Thoracic aorta (tissue), 2 donors: ENCODE measurements at regions not wholly inside any gene's neighbourhood (a gene's known extent, or its start where the extent isn't known, plus 50 kb on each side); places are given as distances from the start of the nearest gene placed in this dataset.
"Not testable (repeated sequence)": the region's sequence is repeated elsewhere in the genome, so short reads cannot be mapped to it uniquely, and the experiment has no call there.

Experiments used
- ATAC-seq: fragments of 150-250 bp; one replicate; pipeline ENCODE4 v1.8.0; 2017; ENCODE audit warnings: low read depth; ENCODE audit not compliant: insufficient number of reproducible peaks, low FRiP score
- DNase-seq: peaks from one replicate; pipeline ENCODE4 v3.0.0-alpha.2; 2020; ENCODE audit warnings: low spot score
- H3K27ac ChIP-seq, 2 donors: fragments of 200-600 bp; sonication (generic); 1 replicate in 1 of 2; 2 replicates in 1 of 2; pipeline ENCODE4 v1.5.1; 2016; ENCODE audit warnings: mild to moderate bottlenecking in 2 of 2, moderate library complexity in 2 of 2
- H3K27me3 ChIP-seq: fragments of 200-600 bp; sonication (generic); replicated peaks from 2 replicates; pipeline ENCODE4 v1.6.0; 2016; ENCODE audit warnings: mild to moderate bottlenecking; ENCODE audit not compliant: insufficient read depth
- H3K36me3 ChIP-seq: fragments of 200-600 bp; sonication (generic); one replicate; pipeline ENCODE4 v1.5.1; 2016
- H3K4me1 ChIP-seq, 2 donors: fragments of 200-600 bp; sonication (generic); 1 replicate in 1 of 2; 2 replicates in 1 of 2; pipeline versions ENCODE4 v1.5.1 to v1.6.0; 2016; ENCODE audit warnings: low read depth in 2 of 2, mild to moderate bottlenecking in 1 of 2; ENCODE audit not compliant: control insufficient read depth in 1 of 2
- H3K4me3 ChIP-seq: fragments of 200-600 bp; sonication (generic); 2 replicates; pipeline ENCODE4 v1.5.1; 2016; ENCODE audit warnings: mild to moderate bottlenecking
- H3K9me3 ChIP-seq: fragments of 200-600 bp; sonication (generic); 2 replicates; pipeline ENCODE4 v1.5.1; 2016
- CTCF ChIP-seq: fragments of 200-600 bp; sonication (generic); IDR thresholded peaks from one replicate; pipeline ENCODE4 v1.5.1; 2019; ENCODE audit warnings: antibody characterized with exemption

DNA sequence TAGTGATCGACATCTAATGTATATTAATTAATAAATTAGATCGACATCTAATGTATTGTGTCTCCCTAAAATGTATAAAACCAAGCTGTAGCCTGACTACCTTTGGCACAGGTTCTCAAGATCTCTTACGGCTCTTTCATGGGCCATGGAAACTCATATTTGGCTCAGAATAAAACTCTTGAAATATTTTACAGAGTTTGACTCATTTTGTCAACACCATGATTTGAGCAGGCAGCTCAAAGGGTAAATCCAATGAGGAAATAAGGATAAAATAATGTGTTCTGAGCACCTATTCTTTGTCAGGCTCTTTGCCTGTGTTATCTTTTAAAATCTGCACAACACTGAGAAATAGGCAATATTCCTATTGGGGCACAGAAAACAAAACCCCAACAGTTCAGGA, 223.4 kb upstream of the DUSP10 start:
- no peaks in the 10 kb centered on the region for H3K4me1 ChIP-seq
- H3K4me3 ChIP-seq, result no peak overlapping the region
- TF ChIP-seq CTCF, result no peak
- DNase-seq (no peak), ATAC-seq (no peak)
- H3K27ac ChIP-seq, result no peak overlapping the region
- H3K9me3 ChIP-seq, result no peaks in the 10 kb centered on the region
- no peaks in the 10 kb centered on the region for H3K36me3 ChIP-seq
- no peaks in the 10 kb centered on the region for H3K27me3 ChIP-seq

- no peaks in the 10 kb centered on the region for H3K36me3 ChIP-seq
- no peak overlapping the region for H3K4me3 ChIP-seq
- ATAC-seq, result no peak
- TF ChIP-seq CTCF, result no peak
- H3K4me1 ChIP-seq, result no peaks in the 10 kb centered on the region
- no peaks in the 10 kb centered on the region for H3K9me3 ChIP-seq
- no peak overlapping the region for H3K27ac ChIP-seq
- DNase-seq, result no peak
- no peaks in the 10 kb centered on the region for H3K27me3 ChIP-seq
Observed at GRCh38 chr1:221963742-221964141, 221.9 kb upstream of the DUSP10 start.

- no peaks in the 10 kb centered on the region for H3K9me3 ChIP-seq
- no peaks in the 10 kb centered on the region for H3K27me3 ChIP-seq
- H3K4me3 ChIP-seq, result no peak overlapping the region
- no peak overlapping the region for H3K27ac ChIP-seq
- no peaks in the 10 kb centered on the region for H3K36me3 ChIP-seq
- H3K4me1 ChIP-seq, result no peaks in the 10 kb centered on the region
- DNase-seq (no peak), ATAC-seq (no peak)
- no peak for TF ChIP-seq CTCF
Observed at GRCh38 chr1:221962385-221962784, 220.5 kb upstream of the DUSP10 start.

GRCh38 chr1:221961532-221962292, 219.8 kb upstream of the DUSP10 start:
- Histone ChIP-seq H3K27me3 (no peaks in the 10 kb centered on the region), H3K36me3 (no peaks in the 10 kb centered on the region), H3K9me3 (no peaks in the 10 kb centered on the region), H3K4me1 (no peaks in the 10 kb centered on the region), H3K27ac (no peak overlapping the region), H3K4me3 (no peak overlapping the region)
- TF ChIP-seq CTCF, result no peak
- no peak for ATAC-seq
- no peak for DNase-seq

- not testable (repeated sequence) for H3K9me3 ChIP-seq, H3K4me3 ChIP-seq, H3K36me3 ChIP-seq, H3K27me3 ChIP-seq, ATAC-seq, DNase-seq, H3K27ac ChIP-seq, H3K4me1 ChIP-seq
Observed at GRCh38 chr1:221958161-221958562, 216.3 kb upstream of the DUSP10 start.

DNA sequence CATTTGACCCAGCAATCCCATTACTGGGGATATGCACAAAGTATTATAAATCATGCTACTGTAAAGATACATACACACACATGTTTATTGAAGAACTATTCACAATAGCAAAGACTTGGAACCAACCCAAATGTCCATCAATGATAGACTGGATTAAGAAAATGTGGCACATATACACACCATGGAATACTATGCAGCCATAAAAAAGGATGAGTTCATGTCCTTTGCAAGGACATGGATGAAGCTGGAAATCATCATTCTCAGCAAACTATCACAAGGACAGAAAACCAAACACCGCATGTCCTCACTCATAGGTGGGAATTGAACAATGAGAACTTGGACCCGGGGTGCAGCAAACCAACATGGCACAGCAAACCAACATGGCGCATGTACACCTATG, 215.5 kb upstream of the DUSP10 start:
- not testable (repeated sequence) for DNase-seq, H3K27me3 ChIP-seq, H3K9me3 ChIP-seq, H3K4me1 ChIP-seq, ATAC-seq, H3K4me3 ChIP-seq, H3K36me3 ChIP-seq, H3K27ac ChIP-seq
